KMS-11 (cell line): ENCODE measurements at regions not wholly inside any gene's neighbourhood (a gene's known extent, or its start where the extent isn't known, plus 50 kb on each side); places are given as distances from the start of the nearest gene placed in this dataset.

Source experiments
- H2AFZ ChIP-seq: fragments of 200-600 bp; sonication (generic); 2 replicates; pipeline ENCODE4 v1.6.1; 2016; ENCODE audit warnings: antibody characterized with exemption, mixed run types, low read depth
- H3K27ac ChIP-seq: fragments of 200-600 bp; sonication (generic); 2 replicates; pipeline ENCODE4 v1.6.1; 2016; ENCODE audit warnings: mild to moderate bottlenecking, mixed run types
- H3K27me3 ChIP-seq: fragments of 200-600 bp; sonication (generic); 2 replicates; pipeline ENCODE4 v1.6.1; 2017; ENCODE audit warnings: mild to moderate bottlenecking, low read depth, mixed run types, moderate library complexity; ENCODE audit not compliant: insufficient read depth
- H3K36me3 ChIP-seq: fragments of 200-600 bp; sonication (generic); 2 replicates; pipeline ENCODE4 v1.6.1; 2017; ENCODE audit warnings: mild to moderate bottlenecking, mixed run types; ENCODE audit not compliant: insufficient read depth
- H3K4me1 ChIP-seq: fragments of 200-600 bp; sonication (generic); 2 replicates; pipeline ENCODE4 v1.6.1; 2016; ENCODE audit warnings: mild to moderate bottlenecking, low read depth, mixed run types; ENCODE audit not compliant: poor library complexity, severe bottlenecking
- H3K4me2 ChIP-seq: fragments of 200-600 bp; sonication (generic); 2 replicates; pipeline ENCODE4 v1.7.0; 2016; ENCODE audit warnings: mild to moderate bottlenecking, mixed run types
- H3K4me3 ChIP-seq: fragments of 200-600 bp; sonication (generic); IDR thresholded peaks from 2 replicates; pipeline ENCODE4 v1.6.1; 2017; ENCODE audit warnings: low read depth, low read length, mixed read lengths; ENCODE audit not compliant: insufficient read depth
- H3K79me2 ChIP-seq: fragments of 200-600 bp; sonication (generic); 2 replicates; pipeline ENCODE4 v1.6.1; 2016; ENCODE audit warnings: low read depth, mixed run types; ENCODE audit not compliant: insufficient read depth
- H3K9ac ChIP-seq: fragments of 200-600 bp; sonication (generic); 2 replicates; pipeline ENCODE4 v1.6.1; 2016; ENCODE audit warnings: mild to moderate bottlenecking, mixed run types
- H4K20me1 ChIP-seq: fragments of 200-600 bp; sonication (generic); 2 replicates; pipeline ENCODE4 v1.6.1; 2016; ENCODE audit warnings: mild to moderate bottlenecking, mixed run types; ENCODE audit not compliant: insufficient read depth
- CTCF ChIP-seq: fragments of 200-600 bp; sonication (generic); conservative IDR thresholded peaks from 2 replicates; pipeline ENCODE4 v1.6.1; 2017; ENCODE audit warnings: low read depth, mild to moderate bottlenecking, antibody characterized with exemption, low read length, moderate library complexity, mixed read lengths

- Histone ChIP-seq H3K9ac (no peak overlapping the region), H3K27ac (no peak overlapping the region), H3K27me3 (peaks cover 3% of the 10 kb centered on the region; the same call in 1 of the 2 replicates), H3K4me1 (no peaks in the 10 kb centered on the region), H3K4me3 (no peak overlapping the region), H4K20me1 (no peaks in the 10 kb centered on the region), H3K4me2 (no peak overlapping the region), H3K36me3 (no peaks in the 10 kb centered on the region), H3K79me2 (no peaks in the 10 kb centered on the region), H2AFZ (no peak overlapping the region)
- no peak for TF ChIP-seq CTCF
These were observed 73.2 kb upstream of the PRR5 start for GRCh38 chr22:44628835-44629234.

- no peaks in the 10 kb centered on the region for H3K36me3 ChIP-seq
- no peak for TF ChIP-seq CTCF
- H3K4me2 ChIP-seq = no peak overlapping the region
- H3K9ac ChIP-seq = no peak overlapping the region
- H2AFZ ChIP-seq = no peak overlapping the region
- no peaks in the 10 kb centered on the region for H3K4me1 ChIP-seq
- H4K20me1 ChIP-seq = no peaks in the 10 kb centered on the region
- H3K27me3 ChIP-seq = peaks cover 3% of the 10 kb centered on the region; the same call in 1 of the 2 replicates
- no peak overlapping the region for H3K4me3 ChIP-seq
- no peak overlapping the region for H3K27ac ChIP-seq
- H3K79me2 ChIP-seq = no peaks in the 10 kb centered on the region
These were observed 73.7 kb upstream of the PRR5 start for GRCh38 chr22:44628273-44628672.

GRCh38 chr22:44627521-44628139, 74.4 kb upstream of the PRR5 start:
- no peaks in the 10 kb centered on the region for H3K4me1 ChIP-seq
- H3K79me2 ChIP-seq = no peaks in the 10 kb centered on the region
- H2AFZ ChIP-seq = no peak overlapping the region
- H3K27me3 ChIP-seq = peaks cover 3% of the 10 kb centered on the region; the same call in 1 of the 2 replicates
- no peak for TF ChIP-seq CTCF
- H3K4me3 ChIP-seq = no peak overlapping the region
- H3K36me3 ChIP-seq = no peaks in the 10 kb centered on the region
- H3K9ac ChIP-seq = no peak overlapping the region
- H3K4me2 ChIP-seq = no peak overlapping the region
- H3K27ac ChIP-seq = no peak overlapping the region
- no peaks in the 10 kb centered on the region for H4K20me1 ChIP-seq

GRCh38 chr22:44625981-44626687, 75.9 kb upstream of the PRR5 start:
- peak; percentile 97 for TF ChIP-seq CTCF
- H3K27me3 ChIP-seq = peaks cover 3% of the 10 kb centered on the region; the same call in 1 of the 2 replicates

More at GRCh38 chr22:44625981-44626687, 75.9 kb upstream of the PRR5 start:
- H3K79me2 ChIP-seq = no peaks in the 10 kb centered on the region
- no peak overlapping the region for H3K4me2 ChIP-seq
- no peak overlapping the region for H3K9ac ChIP-seq
- no peaks in the 10 kb centered on the region for H4K20me1 ChIP-seq
- H3K27ac ChIP-seq = no peak overlapping the region
- no peak overlapping the region for H2AFZ ChIP-seq
- H3K36me3 ChIP-seq = no peaks in the 10 kb centered on the region
- H3K4me1 ChIP-seq = no peaks in the 10 kb centered on the region
- H3K4me3 ChIP-seq = no peak overlapping the region
